Nephron progenitor cell (in vitro differentiated cells): ENCODE measurements at regions not wholly inside any gene's neighbourhood (a gene's known extent, or its start where the extent isn't known, plus 50 kb on each side); places are given as distances from the start of the nearest gene placed in this dataset.

ENCODE experiments used
- DNase-seq: peaks from one replicate; pipeline ENCODE4 v3.0.0; 2021
- H3K27ac Mint-ChIP-seq: 2 replicates; pipeline ENCODE4 v1.8.0; 2021; ENCODE audit warnings: mild to moderate bottlenecking, moderate library complexity, mixed read lengths
- H3K27me3 Mint-ChIP-seq: 2 replicates; pipeline ENCODE4 v1.8.0; 2021; ENCODE audit warnings: mild to moderate bottlenecking, low read depth, mixed read lengths; ENCODE audit not compliant: poor library complexity
- H3K36me3 Mint-ChIP-seq: 2 replicates; pipeline ENCODE4 v1.8.0; 2021; ENCODE audit warnings: low read depth, mixed read lengths
- H3K4me1 Mint-ChIP-seq: 2 replicates; pipeline ENCODE4 v1.8.0; 2021; ENCODE audit warnings: mixed read lengths
- H3K4me3 Mint-ChIP-seq: 2 replicates; pipeline ENCODE4 v1.8.0; 2021; ENCODE audit warnings: mild to moderate bottlenecking, moderate library complexity, mixed read lengths
- H3K9me3 Mint-ChIP-seq: 2 replicates; pipeline ENCODE4 v1.8.0; 2021; ENCODE audit warnings: mild to moderate bottlenecking, moderate library complexity, mixed read lengths
- TF ChIP-seq, protein P1 (sequence below): fragments of 200-600 bp; sonication (generic); IDR thresholded peaks from 2 replicates; pipeline ENCODE4 v1.5.0; 2021; ENCODE audit warnings: antibody characterized with exemption

DNA sequence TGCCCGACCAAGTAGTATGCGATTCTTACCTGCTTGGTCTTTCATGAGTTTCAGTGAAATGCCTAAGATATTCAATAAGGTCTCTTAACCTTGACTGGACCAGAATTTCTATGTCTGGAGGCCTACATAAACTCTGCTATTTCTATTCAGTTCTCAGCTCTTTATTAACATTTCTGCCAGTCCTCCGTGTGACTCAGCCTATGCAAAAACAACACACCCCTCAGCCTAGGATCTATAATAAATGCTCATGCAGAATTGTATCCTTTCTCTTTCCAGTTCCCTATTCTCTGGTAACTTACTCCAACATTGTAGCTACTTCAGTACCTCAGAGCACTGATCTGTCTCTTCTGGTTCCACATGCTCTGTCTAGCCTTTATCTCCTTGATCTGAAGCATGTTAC lies 1507.4 kb downstream of the CDH11 start:
- Mint-ChIP-seq H3K27ac (no peak overlapping the region), H3K27me3 (no peaks in the 10 kb centered on the region), H3K9me3 (peaks cover 15% of the 10 kb centered on the region), H3K4me1 (no peaks in the 10 kb centered on the region), H3K4me3 (no peak overlapping the region), H3K36me3 (no peaks in the 10 kb centered on the region)
- no peak for DNase-seq
- TF ChIP-seq, protein P1, sequence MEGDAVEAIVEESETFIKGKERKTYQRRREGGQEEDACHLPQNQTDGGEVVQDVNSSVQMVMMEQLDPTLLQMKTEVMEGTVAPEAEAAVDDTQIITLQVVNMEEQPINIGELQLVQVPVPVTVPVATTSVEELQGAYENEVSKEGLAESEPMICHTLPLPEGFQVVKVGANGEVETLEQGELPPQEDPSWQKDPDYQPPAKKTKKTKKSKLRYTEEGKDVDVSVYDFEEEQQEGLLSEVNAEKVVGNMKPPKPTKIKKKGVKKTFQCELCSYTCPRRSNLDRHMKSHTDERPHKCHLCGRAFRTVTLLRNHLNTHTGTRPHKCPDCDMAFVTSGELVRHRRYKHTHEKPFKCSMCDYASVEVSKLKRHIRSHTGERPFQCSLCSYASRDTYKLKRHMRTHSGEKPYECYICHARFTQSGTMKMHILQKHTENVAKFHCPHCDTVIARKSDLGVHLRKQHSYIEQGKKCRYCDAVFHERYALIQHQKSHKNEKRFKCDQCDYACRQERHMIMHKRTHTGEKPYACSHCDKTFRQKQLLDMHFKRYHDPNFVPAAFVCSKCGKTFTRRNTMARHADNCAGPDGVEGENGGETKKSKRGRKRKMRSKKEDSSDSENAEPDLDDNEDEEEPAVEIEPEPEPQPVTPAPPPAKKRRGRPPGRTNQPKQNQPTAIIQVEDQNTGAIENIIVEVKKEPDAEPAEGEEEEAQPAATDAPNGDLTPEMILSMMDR, result no peak

DNA sequence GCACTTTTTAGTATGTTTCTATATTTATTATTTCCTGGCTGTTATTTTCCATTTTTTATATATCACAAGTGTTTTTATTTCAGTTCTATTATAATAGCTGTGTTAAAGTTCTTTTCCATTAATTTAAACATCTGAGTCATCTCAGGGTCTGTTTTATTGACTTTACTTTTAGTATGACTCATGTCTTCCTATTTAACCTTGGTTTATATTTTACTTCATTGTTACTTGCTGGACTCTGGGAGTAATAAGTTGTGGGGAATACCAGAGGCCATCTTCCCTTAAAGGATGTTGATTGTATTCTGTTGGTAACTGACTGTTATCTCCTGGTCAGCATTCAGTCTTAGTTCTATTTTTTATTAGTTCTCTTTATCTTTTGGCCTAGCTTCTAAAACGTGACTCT lies 1508.2 kb downstream of the CDH11 start:
- no peak for DNase-seq
- Mint-ChIP-seq H3K27me3 (no peaks in the 10 kb centered on the region), H3K27ac (no peak overlapping the region), H3K9me3 (peaks cover 15% of the 10 kb centered on the region), H3K36me3 (no peaks in the 10 kb centered on the region), H3K4me3 (no peak overlapping the region), H3K4me1 (no peaks in the 10 kb centered on the region)
- TF ChIP-seq, protein P1, result no peak

DNA sequence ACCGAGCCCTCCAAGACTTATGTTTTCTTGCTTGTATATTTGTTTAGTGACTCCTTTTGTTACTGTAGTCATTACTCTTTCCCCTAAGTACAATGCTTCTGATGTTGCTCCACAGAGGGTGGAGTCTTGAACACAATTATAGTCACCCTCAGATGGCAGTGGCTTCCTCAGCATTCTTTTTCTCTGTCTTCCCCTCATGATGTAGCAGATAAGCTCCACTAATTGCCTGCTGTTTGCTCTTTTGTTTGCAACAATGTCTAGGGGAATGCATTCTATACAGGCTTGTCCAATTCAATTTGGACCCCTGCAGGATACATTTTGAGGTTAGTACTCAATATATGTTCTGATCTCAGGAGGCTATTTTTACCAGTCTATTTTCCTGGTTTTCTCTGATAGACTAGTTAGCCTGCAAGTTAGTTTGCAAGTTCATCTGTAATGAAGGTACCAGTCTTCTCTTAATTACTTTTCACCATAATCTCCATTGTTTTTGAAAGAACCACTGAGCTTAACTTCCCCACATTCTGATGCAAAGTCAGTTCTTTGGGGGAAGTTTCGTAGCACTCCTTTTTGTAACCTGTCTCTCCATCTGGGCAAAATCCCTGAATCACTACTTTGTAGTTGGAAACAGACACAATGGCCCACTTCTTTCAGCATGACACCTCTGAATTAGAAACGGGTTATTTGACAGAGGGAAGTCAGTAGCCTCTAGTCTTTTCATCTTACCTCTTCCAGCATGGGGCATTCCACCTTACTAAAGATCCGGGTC lies 1509.2 kb downstream of the CDH11 start:
- no peak overlapping the region for H3K4me3 Mint-ChIP-seq
- no peaks in the 10 kb centered on the region for H3K36me3 Mint-ChIP-seq
- H3K27me3 Mint-ChIP-seq, result no peaks in the 10 kb centered on the region

DNA sequence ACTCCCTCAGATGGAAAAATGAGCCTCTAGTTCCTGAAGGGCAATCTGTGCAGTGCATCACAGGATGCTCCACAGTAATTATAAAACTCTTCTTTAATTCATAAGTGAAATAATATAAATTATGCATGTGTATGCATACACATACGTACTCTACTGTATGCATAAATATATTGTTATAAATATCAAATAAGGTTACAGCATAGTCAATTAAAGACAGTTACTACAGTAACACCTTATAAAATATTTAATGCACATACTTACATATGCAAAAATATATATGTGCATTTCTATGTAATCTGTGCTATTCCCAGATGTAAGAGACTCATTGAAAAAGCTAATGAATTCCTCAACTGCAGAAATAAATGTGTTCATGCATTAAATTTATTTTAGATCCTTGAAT lies 1515.1 kb downstream of the CDH11 start:
- H3K27me3 Mint-ChIP-seq, result no peaks in the 10 kb centered on the region
- TF ChIP-seq, protein P1, result no peak
- H3K4me1 Mint-ChIP-seq, result no peaks in the 10 kb centered on the region
- H3K36me3 Mint-ChIP-seq, result no peaks in the 10 kb centered on the region
- no peak overlapping the region for H3K27ac Mint-ChIP-seq
- no peak overlapping the region for H3K4me3 Mint-ChIP-seq
- DNase-seq, result no peak
- H3K9me3 Mint-ChIP-seq, result peaks cover 6% of the 10 kb centered on the region

More for the DNA sequence above, 1509.2 kb downstream of the CDH11 start:
- H3K27ac Mint-ChIP-seq, result no peak overlapping the region
- no peak for DNase-seq
- TF ChIP-seq, protein P1, result no peak
- peaks cover 15% of the 10 kb centered on the region for H3K9me3 Mint-ChIP-seq
- no peaks in the 10 kb centered on the region for H3K4me1 Mint-ChIP-seq

DNA sequence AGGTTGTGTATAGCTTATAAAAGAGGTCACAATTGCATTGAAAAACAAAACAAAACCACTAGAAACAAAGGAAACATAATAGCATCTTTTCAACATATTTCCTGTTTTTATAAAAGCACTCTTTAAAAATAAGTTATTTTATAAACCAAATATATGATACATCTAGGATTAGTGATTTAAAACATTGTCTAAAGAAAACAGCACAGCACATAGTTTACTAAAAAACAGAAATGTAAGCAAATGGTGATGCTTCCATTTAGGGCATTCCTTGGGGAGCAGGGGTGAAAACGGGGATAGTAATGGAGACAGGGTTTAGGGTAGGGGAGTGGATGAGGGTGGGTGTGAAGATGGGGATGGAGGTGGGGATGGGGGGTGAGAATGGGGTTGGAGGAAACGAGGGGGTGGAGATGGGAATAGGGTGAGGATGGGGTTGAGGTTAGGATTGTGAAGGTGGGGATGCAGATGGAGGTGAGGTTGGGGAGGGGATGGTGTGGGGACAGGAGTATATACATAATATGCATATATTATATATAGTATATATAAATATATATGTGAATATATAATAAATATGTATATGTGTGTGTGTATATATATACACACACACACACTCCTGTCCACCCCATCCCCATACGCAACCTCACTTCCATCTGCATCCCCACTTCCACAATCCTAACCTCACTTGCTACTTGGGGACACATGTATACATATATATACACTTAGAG lies 1519.5 kb downstream of the CDH11 start:
- H3K27me3 Mint-ChIP-seq, result no peaks in the 10 kb centered on the region
- no peaks in the 10 kb centered on the region for H3K4me1 Mint-ChIP-seq
- DNase-seq, result no peak
- H3K4me3 Mint-ChIP-seq, result no peak overlapping the region
- H3K27ac Mint-ChIP-seq, result no peak overlapping the region
- H3K36me3 Mint-ChIP-seq, result no peaks in the 10 kb centered on the region
- H3K9me3 Mint-ChIP-seq, result no peaks in the 10 kb centered on the region
- TF ChIP-seq, protein P1, result no peak
